ES-I3 (cell line): ENCODE measurements at regions not wholly inside any gene's neighbourhood (a gene's known extent, or its start where the extent isn't known, plus 50 kb on each side); places are given as distances from the start of the nearest gene placed in this dataset.
"Not testable (repeated sequence)": the region's sequence is repeated elsewhere in the genome, so short reads cannot be mapped to it uniquely, and the experiment has no call there.

Source experiments
- H3K36me3 ChIP-seq: 2 replicates; pipeline ENCODE4 v1.6.1; 2013; ENCODE audit warnings: mild to moderate bottlenecking, low read length, control low read depth, moderate library complexity; ENCODE audit not compliant: insufficient read depth
- H3K4me1 ChIP-seq: 2 replicates; pipeline ENCODE4 v1.6.1; 2013; ENCODE audit warnings: mild to moderate bottlenecking, control low read depth, low read length; ENCODE audit not compliant: insufficient read depth
- H3K9ac ChIP-seq: 2 replicates; pipeline ENCODE4 v1.6.1; 2013; ENCODE audit warnings: low read depth, mild to moderate bottlenecking, low read length, moderate library complexity
- H3K9me3 ChIP-seq: 2 replicates; pipeline ENCODE4 v1.6.1; 2013; ENCODE audit warnings: mild to moderate bottlenecking, low read length, moderate library complexity; ENCODE audit not compliant: control insufficient read depth, insufficient read depth

GRCh38 chr5:30539004-30539634 lies 654.4 kb upstream of the CDH6 start:
- Histone ChIP-seq H3K36me3 (no peaks in the 10 kb centered on the region), H3K9ac (no peak overlapping the region), H3K4me1 (0 out of 2 replicates have a peak, but pooled peaks cover 4% of the 10 kb centered on the region), H3K9me3 (no peaks in the 10 kb centered on the region)

GRCh38 chr5:30525353-30525752 lies 668.1 kb upstream of the CDH6 start:
- Histone ChIP-seq H3K9ac (no peak overlapping the region), H3K4me1 (peaks cover 8% of the 10 kb centered on the region; the same call in 1 of the 2 replicates), H3K9me3 (no peaks in the 10 kb centered on the region), H3K36me3 (no peaks in the 10 kb centered on the region)

- Histone ChIP-seq H3K9me3 (no peaks in the 10 kb centered on the region), H3K36me3 (no peaks in the 10 kb centered on the region), H3K4me1 (peaks cover 8% of the 10 kb centered on the region; the same call in 1 of the 2 replicates), H3K9ac (no peak overlapping the region)
Observed at GRCh38 chr5:30524428-30524827, 669.1 kb upstream of the CDH6 start.

- Histone ChIP-seq H3K9me3 (no peaks in the 10 kb centered on the region), H3K36me3 (no peaks in the 10 kb centered on the region), H3K4me1 (peaks cover 8% of the 10 kb centered on the region; the same call in 1 of the 2 replicates), H3K9ac (no peak overlapping the region; the same call in 1 of the 2 replicates)
Observed at GRCh38 chr5:30523061-30523460, 670.4 kb upstream of the CDH6 start.

- Histone ChIP-seq H3K36me3 (no peaks in the 10 kb centered on the region), H3K9me3 (no peaks in the 10 kb centered on the region; the same call in 1 of the 2 replicates), H3K4me1 (peaks cover 14% of the 10 kb centered on the region; the same call in 1 of the 2 replicates), H3K9ac (no peak overlapping the region)
Observed at GRCh38 chr5:30505014-30505886, 688.2 kb upstream of the CDH6 start.

- no peaks in the 10 kb centered on the region for H3K36me3 ChIP-seq
- no peaks in the 10 kb centered on the region for H3K9me3 ChIP-seq
- H3K9ac ChIP-seq, result no peak overlapping the region
- peaks cover 14% of the 10 kb centered on the region; the same call in 1 of the 2 replicates for H3K4me1 ChIP-seq
Observed at GRCh38 chr5:30502277-30502676, 691.2 kb upstream of the CDH6 start.

- peaks cover 14% of the 10 kb centered on the region; the same call in 1 of the 2 replicates for H3K4me1 ChIP-seq
- H3K9me3 ChIP-seq, result no peaks in the 10 kb centered on the region
- no peak overlapping the region for H3K9ac ChIP-seq
- H3K36me3 ChIP-seq, result no peaks in the 10 kb centered on the region
Observed at GRCh38 chr5:30501065-30501464, 692.4 kb upstream of the CDH6 start.

- Histone ChIP-seq H3K4me1 (peaks cover 13% of the 10 kb centered on the region; the same call in 1 of the 2 replicates), H3K9me3 (no peaks in the 10 kb centered on the region), H3K36me3 (no peaks in the 10 kb centered on the region), H3K9ac (no peak overlapping the region)
Observed at GRCh38 chr5:30500513-30500912, 693.0 kb upstream of the CDH6 start.

- H3K36me3 ChIP-seq, result no peaks in the 10 kb centered on the region
Observed at GRCh38 chr5:30499402-30499801, 694.1 kb upstream of the CDH6 start.

GRCh38 chr5:30498972-30499371 lies 694.5 kb upstream of the CDH6 start:
- no peaks in the 10 kb centered on the region for H3K36me3 ChIP-seq
- no peak overlapping the region for H3K9ac ChIP-seq
- H3K9me3 ChIP-seq, result no peaks in the 10 kb centered on the region
- peaks cover 2% of the 10 kb centered on the region; the same call in 1 of the 2 replicates for H3K4me1 ChIP-seq

More at GRCh38 chr5:30499402-30499801, 694.1 kb upstream of the CDH6 start:
- no peak overlapping the region for H3K9ac ChIP-seq
- H3K4me1 ChIP-seq, result peaks cover 7% of the 10 kb centered on the region; the same call in 1 of the 2 replicates
- H3K9me3 ChIP-seq, result no peaks in the 10 kb centered on the region

- H3K9me3 ChIP-seq, H3K4me1 ChIP-seq, H3K36me3 ChIP-seq, H3K9ac ChIP-seq: not testable (repeated sequence)
Observed at GRCh38 chr5:30498509-30498908, 695.0 kb upstream of the CDH6 start.

GRCh38 chr5:30494113-30494512 lies 699.4 kb upstream of the CDH6 start:
- H3K4me1 ChIP-seq, H3K9ac ChIP-seq, H3K9me3 ChIP-seq, H3K36me3 ChIP-seq: not testable (repeated sequence)

GRCh38 chr5:30479104-30479503 lies 714.4 kb upstream of the CDH6 start:
- Histone ChIP-seq H3K9ac (no peak overlapping the region), H3K9me3 (peaks cover 15% of the 10 kb centered on the region), H3K4me1 (no peaks in the 10 kb centered on the region), H3K36me3 (no peaks in the 10 kb centered on the region)

- H3K9me3 ChIP-seq, result peaks cover 12% of the 10 kb centered on the region
- H3K4me1 ChIP-seq, result no peaks in the 10 kb centered on the region
- no peak overlapping the region for H3K9ac ChIP-seq
- H3K36me3 ChIP-seq, result no peaks in the 10 kb centered on the region
Observed at GRCh38 chr5:30475429-30475828, 718.1 kb upstream of the CDH6 start.

- no peaks in the 10 kb centered on the region for H3K9me3 ChIP-seq
- H3K9ac ChIP-seq, result no peak overlapping the region
- no peaks in the 10 kb centered on the region for H3K4me1 ChIP-seq
- H3K36me3 ChIP-seq, result no peaks in the 10 kb centered on the region
Observed at GRCh38 chr5:30469691-30470090, 723.8 kb upstream of the CDH6 start.
